H9 (cell line): ENCODE measurements at regions not wholly inside any gene's neighbourhood (a gene's known extent, or its start where the extent isn't known, plus 50 kb on each side); places are given as distances from the start of the nearest gene placed in this dataset.

Experiments used
- DNase-seq: peaks from one replicate; pipeline ENCODE4 v3.0.0-alpha.2; 2017
- H2AFZ ChIP-seq: one replicate; pipeline ENCODE4 v1.6.1; 2013; ENCODE audit warnings: mild to moderate bottlenecking, low read length, control low read depth, moderate library complexity
- H2AK5ac ChIP-seq: 2 replicates; pipeline ENCODE4 v1.6.1; 2013; ENCODE audit warnings: low read length, control low read depth, mixed read lengths; ENCODE audit not compliant: insufficient read length
- H2BK120ac ChIP-seq: one replicate; pipeline ENCODE4 v1.6.1; 2013; ENCODE audit warnings: low read depth, mild to moderate bottlenecking, low read length, control low read depth, inconsistent platforms; ENCODE audit not compliant: poor library complexity, severe bottlenecking
- H2BK12ac ChIP-seq: 2 replicates; pipeline ENCODE4 v1.6.1; 2013; ENCODE audit warnings: low read length, control low read depth, mixed read lengths, low read depth; ENCODE audit not compliant: insufficient read length
- H2BK15ac ChIP-seq: 2 replicates; pipeline ENCODE4 v1.6.1; 2013; ENCODE audit warnings: low read depth, low read length, control low read depth
- H2BK20ac ChIP-seq: one replicate; pipeline ENCODE4 v1.6.1; 2013; ENCODE audit warnings: low read depth, mild to moderate bottlenecking, low read length, control low read depth, inconsistent platforms; ENCODE audit not compliant: poor library complexity, severe bottlenecking
- H2BK5ac ChIP-seq: 2 replicates; pipeline ENCODE4 v1.6.1; 2013; ENCODE audit warnings: low read length, control low read depth, mixed read lengths; ENCODE audit not compliant: insufficient read length
- H3K14ac ChIP-seq: 2 replicates; pipeline ENCODE4 v1.6.1; 2013; ENCODE audit warnings: low read length, control low read depth; ENCODE audit not compliant: insufficient read depth
- H3K18ac ChIP-seq: 2 replicates; pipeline ENCODE4 v1.6.1; 2013; ENCODE audit warnings: low read depth, mild to moderate bottlenecking, mixed read lengths, low read length, control low read depth; ENCODE audit not compliant: insufficient read length
- H3K23ac ChIP-seq: 2 replicates; pipeline ENCODE4 v1.6.1; 2013; ENCODE audit warnings: low read length, control low read depth, mixed read lengths, low read depth; ENCODE audit not compliant: insufficient read length
- H3K23me2 ChIP-seq: 2 replicates; pipeline ENCODE4 v1.6.1; 2013; ENCODE audit warnings: low read depth, mild to moderate bottlenecking, mixed read lengths, low read length, control low read depth; ENCODE audit not compliant: insufficient read length, poor library complexity, severe bottlenecking
- H3K27ac ChIP-seq: 2 replicates; pipeline ENCODE4 v1.5.1; 2013; ENCODE audit warnings: low read length, control low read depth, mixed read lengths, low read depth; ENCODE audit not compliant: insufficient read length
- H3K27me3 ChIP-seq: 2 replicates; pipeline ENCODE4 v1.6.1; 2013; ENCODE audit warnings: low read length, control low read depth, inconsistent platforms; ENCODE audit not compliant: insufficient read depth
- H3K4ac ChIP-seq: 2 replicates; pipeline ENCODE4 v1.6.1; 2013; ENCODE audit warnings: low read depth, mild to moderate bottlenecking, control low read depth, inconsistent platforms, low read length, moderate library complexity
- H3K4me1 ChIP-seq: 2 replicates; pipeline ENCODE4 v1.6.1; 2013; ENCODE audit warnings: low read length, control low read depth, inconsistent platforms; ENCODE audit not compliant: insufficient read depth
- H3K4me2 ChIP-seq: 2 replicates; pipeline ENCODE4 v1.6.1; 2013; ENCODE audit warnings: low read length, control low read depth, mixed read lengths; ENCODE audit not compliant: insufficient read length, insufficient read depth
- H3K56ac ChIP-seq: 2 replicates; pipeline ENCODE4 v1.6.1; 2013; ENCODE audit warnings: low read depth, mild to moderate bottlenecking, mixed read lengths, low read length, control low read depth; ENCODE audit not compliant: insufficient read length
- H3K79me1 ChIP-seq: 2 replicates; pipeline ENCODE4 v1.6.1; 2013; ENCODE audit warnings: low read depth, mild to moderate bottlenecking, moderate library complexity, low read length, control low read depth, inconsistent platforms; ENCODE audit not compliant: insufficient read depth, poor library complexity, severe bottlenecking
- H3K79me2 ChIP-seq: 2 replicates; pipeline ENCODE4 v1.6.1; 2013; ENCODE audit warnings: low read length, control low read depth, inconsistent platforms; ENCODE audit not compliant: insufficient read depth
- H3K9ac ChIP-seq: 2 replicates; pipeline ENCODE4 v1.6.1; 2013; ENCODE audit warnings: low read length, control low read depth, mixed read lengths; ENCODE audit not compliant: insufficient read length; ENCODE audit errors: extremely low read depth
- H3K9me3 ChIP-seq: one replicate; pipeline ENCODE4 v1.6.1; 2013; ENCODE audit warnings: low read depth, low read length, inconsistent platforms; ENCODE audit not compliant: control insufficient read depth
- H3T11ph ChIP-seq: one replicate; pipeline ENCODE4 v1.6.1; 2013; ENCODE audit warnings: mild to moderate bottlenecking, low read length, control low read depth, inconsistent platforms
- H4K20me1 ChIP-seq: one replicate; pipeline ENCODE4 v1.6.1; 2013; ENCODE audit not compliant: control insufficient read depth, insufficient read length, insufficient read depth
- H4K5ac ChIP-seq: 2 replicates; pipeline ENCODE4 v1.6.1; 2013; ENCODE audit warnings: low read depth, mild to moderate bottlenecking, mixed read lengths, low read length, control low read depth; ENCODE audit not compliant: insufficient read length
- H4K8ac ChIP-seq: replicated peaks from 2 replicates; pipeline ENCODE4 v1.6.1; 2013; ENCODE audit warnings: low read length, control low read depth, mixed read lengths, low read depth; ENCODE audit not compliant: insufficient read length
- H4K91ac ChIP-seq: 2 replicates; pipeline ENCODE4 v1.6.1; 2013; ENCODE audit warnings: low read depth, mild to moderate bottlenecking, moderate library complexity, mixed read lengths, low read length, control low read depth; ENCODE audit not compliant: insufficient read length
- H3K27ac Mint-ChIP-seq, 3 experiments: 2 replicates in 2 of 3; 3 replicates in 1 of 3; pipeline ENCODE4 v1.8.0; 2020 to 2021; ENCODE audit warnings: mixed read lengths in 3 of 3, mild to moderate bottlenecking in 1 of 3, moderate library complexity in 1 of 3
- H3K27me3 Mint-ChIP-seq: 2 replicates; pipeline ENCODE4 v1.8.0; 2021; ENCODE audit warnings: low read depth, mild to moderate bottlenecking, moderate library complexity, mixed read lengths
- H3K36me3 Mint-ChIP-seq, 3 experiments: 2 replicates in 2 of 3; 3 replicates in 1 of 3; pipeline ENCODE4 v1.8.0; 2020 to 2021; ENCODE audit warnings: low read depth in 3 of 3, mixed read lengths in 3 of 3; ENCODE audit not compliant: insufficient read depth in 1 of 3
- H3K4me1 Mint-ChIP-seq, 2 experiments: 2 replicates each; pipeline ENCODE4 v1.8.0; 2020; ENCODE audit warnings: mixed read lengths in 2 of 2
- H3K4me3 Mint-ChIP-seq, 2 experiments: 2 replicates in 1 of 2; 3 replicates in 1 of 2; pipeline ENCODE4 v1.8.0; 2020 to 2021; ENCODE audit warnings: mild to moderate bottlenecking in 2 of 2, mixed read lengths in 2 of 2, moderate library complexity in 1 of 2
- H3K9me3 Mint-ChIP-seq, 2 experiments: 2 replicates in 1 of 2; 3 replicates in 1 of 2; pipeline ENCODE4 v1.8.0; 2020; ENCODE audit warnings: mild to moderate bottlenecking in 2 of 2, mixed read lengths in 2 of 2, moderate library complexity in 1 of 2
- CTCF ChIP-seq: fragments of 200-600 bp; sonication (generic); conservative IDR thresholded peaks from 3 replicates; pipeline ENCODE4 v1.8.0; 2021; ENCODE audit warnings: antibody characterized with exemption, mild to moderate bottlenecking

- Histone ChIP-seq H4K91ac (no peak overlapping the region), H3K4me1 (no peaks in the 10 kb centered on the region; the same call in 1 of the 2 replicates), H2BK15ac (no peak overlapping the region), H2AFZ (no peak overlapping the region), H3K79me1 (no peaks in the 10 kb centered on the region), H3T11ph (no peak overlapping the region), H2BK120ac (no peak overlapping the region), H2BK12ac (no peak overlapping the region), H3K27ac (no peak overlapping the region), H3K4me2 (no peak overlapping the region), H3K23ac (no peak overlapping the region), H2BK20ac (no peak overlapping the region), H3K14ac (no peak overlapping the region), H3K56ac (no peak overlapping the region), H3K9me3 (no peaks in the 10 kb centered on the region), H4K5ac (no peak overlapping the region), H3K18ac (no peak overlapping the region), H2BK5ac (no peak overlapping the region), H4K20me1 (no peaks in the 10 kb centered on the region), H3K23me2 (no peaks in the 10 kb centered on the region), H3K27me3 (no peaks in the 10 kb centered on the region), H3K4ac (no peak overlapping the region), H4K8ac (no peak overlapping the region), H2AK5ac (no peak overlapping the region), H3K9ac (no peak overlapping the region), H3K79me2 (no peaks in the 10 kb centered on the region)
- peaks cover 1 to 11% (median 2%) of the 10 kb centered on the region in 3 experiments; a peak in 4 of 7 replicates for H3K36me3 Mint-ChIP-seq
- TF ChIP-seq CTCF = no peak
- no peaks in the 10 kb centered on the region for H3K27me3 Mint-ChIP-seq
- peaks cover 3 to 6% of the 10 kb centered on the region in 2 experiments for H3K9me3 Mint-ChIP-seq
- H3K27ac Mint-ChIP-seq = peak overlapping the region in 1 of 3 experiments; percentile 56; a peak in 2 of 7 replicates
- no peak for DNase-seq
- peaks cover 54 to 63% of the 10 kb centered on the region in 2 experiments for H3K4me1 Mint-ChIP-seq
- H3K4me3 Mint-ChIP-seq = no peak overlapping the region; a peak in 2 of 5 replicates
Measured at GRCh38 chr18:33837191-33837590, 259.2 kb downstream of the ASXL3 start.
